Spleen (tissue), 7 donors: ENCODE measurements at regions not wholly inside any gene's neighbourhood (a gene's known extent, or its start where the extent isn't known, plus 50 kb on each side); places are given as distances from the start of the nearest gene placed in this dataset.

Experiments
- POLR2A ChIP-seq, 3 donors: fragments of 450-650 bp; IDR thresholded peaks; one replicate each; pipeline ENCODE4 v1.5.1; 2017; ENCODE audit warnings: antibody characterized with exemption in 3 of 3, mild to moderate bottlenecking in 1 of 3
- POLR2AphosphoS5 ChIP-seq, 3 donors: sonication (generic); formaldehyde crosslinking; IDR thresholded peaks; one replicate each; pipeline ENCODE4 v1.5.1; 2017; ENCODE audit warnings: antibody characterized with exemption in 3 of 3
- TF ChIP-seq, protein P1 (sequence below), 11 experiments: fragments of 200-600 bp in 7 of 11; fragments of 450-650 bp in 4 of 11; sonication (generic) in 4 of 11; IDR thresholded peaks in 8 of 11; conservative IDR thresholded peaks in 3 of 11; 1 replicate in 7 of 11; 2 replicates in 4 of 11; pipeline versions ENCODE4 v1.4.0 to v1.8.0; 2016 to 2021; ENCODE audit warnings: antibody characterized with exemption in 11 of 11, inconsistent platforms in 4 of 11, mild to moderate bottlenecking in 1 of 11
- donor health status: DM: no; HTN: no; CAD: no; lungs with moderate emphysema.
- donor health status: DM: no; HTN: no; CAD: no.
- donor health status: DM: no; HTN: no; CAD: no.

DNA sequence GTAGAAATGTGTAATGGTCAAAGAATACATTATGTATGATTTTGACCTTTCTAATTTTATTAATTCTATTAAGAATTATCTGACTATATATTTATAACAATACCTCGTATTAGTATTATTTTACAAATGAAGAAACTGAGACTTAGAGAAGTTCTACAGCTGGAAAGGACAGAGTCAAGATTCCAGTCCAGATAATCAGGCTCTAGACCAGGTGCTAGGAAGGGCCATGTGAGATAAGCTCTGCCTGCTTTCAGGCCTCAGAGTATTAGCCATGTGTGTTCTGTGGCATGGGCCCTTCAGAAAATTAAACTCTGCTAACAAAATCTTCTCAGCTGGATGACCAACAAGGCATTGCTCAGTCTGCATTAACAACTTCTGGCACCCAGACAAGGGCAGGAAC is 87.5 kb downstream of the CD200R1L start:
- TF ChIP-seq, protein P1, sequence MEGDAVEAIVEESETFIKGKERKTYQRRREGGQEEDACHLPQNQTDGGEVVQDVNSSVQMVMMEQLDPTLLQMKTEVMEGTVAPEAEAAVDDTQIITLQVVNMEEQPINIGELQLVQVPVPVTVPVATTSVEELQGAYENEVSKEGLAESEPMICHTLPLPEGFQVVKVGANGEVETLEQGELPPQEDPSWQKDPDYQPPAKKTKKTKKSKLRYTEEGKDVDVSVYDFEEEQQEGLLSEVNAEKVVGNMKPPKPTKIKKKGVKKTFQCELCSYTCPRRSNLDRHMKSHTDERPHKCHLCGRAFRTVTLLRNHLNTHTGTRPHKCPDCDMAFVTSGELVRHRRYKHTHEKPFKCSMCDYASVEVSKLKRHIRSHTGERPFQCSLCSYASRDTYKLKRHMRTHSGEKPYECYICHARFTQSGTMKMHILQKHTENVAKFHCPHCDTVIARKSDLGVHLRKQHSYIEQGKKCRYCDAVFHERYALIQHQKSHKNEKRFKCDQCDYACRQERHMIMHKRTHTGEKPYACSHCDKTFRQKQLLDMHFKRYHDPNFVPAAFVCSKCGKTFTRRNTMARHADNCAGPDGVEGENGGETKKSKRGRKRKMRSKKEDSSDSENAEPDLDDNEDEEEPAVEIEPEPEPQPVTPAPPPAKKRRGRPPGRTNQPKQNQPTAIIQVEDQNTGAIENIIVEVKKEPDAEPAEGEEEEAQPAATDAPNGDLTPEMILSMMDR (IDR thresholded peaks at IDR 0.05 in 8 of 11, conservative IDR thresholded peaks at IDR 0.05 in 3 of 11) = no peak
- TF ChIP-seq POLR2A (IDR thresholded peaks at IDR 0.05) (no peak), POLR2AphosphoS5 (IDR thresholded peaks at IDR 0.05) (no peak)
